Ascending aorta (tissue), 2 donors: ENCODE measurements at regions not wholly inside any gene's neighbourhood (a gene's known extent, or its start where the extent isn't known, plus 50 kb on each side); places are given as distances from the start of the nearest gene placed in this dataset.

Experiments
- DNase-seq, 2 donors: peaks; one replicate each; pipeline ENCODE4 v3.0.0-alpha.2; 2019; ENCODE audit warnings: low spot score in 2 of 2
- H3K27ac ChIP-seq, 2 donors: fragments of 200-600 bp; sonication (generic); one replicate each; pipeline ENCODE4 v1.5.1; 2016 to 2017; ENCODE audit warnings: mild to moderate bottlenecking in 1 of 2
- H3K27me3 ChIP-seq: fragments of 200-600 bp; sonication (generic); one replicate; pipeline ENCODE4 v1.5.1; 2017
- H3K36me3 ChIP-seq, 2 donors: fragments of 200-600 bp; sonication (generic); one replicate each; pipeline ENCODE4 v1.5.1; 2016
- H3K4me1 ChIP-seq, 2 donors: fragments of 200-600 bp; sonication (generic); one replicate each; pipeline ENCODE4 v1.5.1; 2016 to 2017; ENCODE audit warnings: mild to moderate bottlenecking in 1 of 2
- H3K4me3 ChIP-seq, 2 donors: fragments of 200-600 bp; sonication (generic); one replicate each; pipeline ENCODE4 v1.5.1; 2016 to 2017; ENCODE audit warnings: mild to moderate bottlenecking in 1 of 2
- H3K9me3 ChIP-seq, 2 donors: fragments of 200-600 bp; sonication (generic); one replicate each; pipeline ENCODE4 v1.5.1; 2016
- intact Hi-C: fragments of 100-400 bp; cut with DNase I; formaldehyde crosslinking; loops from one replicate; pipeline ENCODE4 v1.15.1; 2023
- TF ChIP-seq, protein P1 (sequence below), 3 experiments: fragments of 200-600 bp in 2 of 3; fragments of 450-650 bp in 1 of 3; sonication (generic) in 2 of 3; IDR thresholded peaks; one replicate each; pipeline ENCODE4 v1.5.1; 2016 to 2019; ENCODE audit warnings: antibody characterized with exemption in 3 of 3, mild to moderate bottlenecking in 1 of 3, moderate library complexity in 1 of 3

DNA sequence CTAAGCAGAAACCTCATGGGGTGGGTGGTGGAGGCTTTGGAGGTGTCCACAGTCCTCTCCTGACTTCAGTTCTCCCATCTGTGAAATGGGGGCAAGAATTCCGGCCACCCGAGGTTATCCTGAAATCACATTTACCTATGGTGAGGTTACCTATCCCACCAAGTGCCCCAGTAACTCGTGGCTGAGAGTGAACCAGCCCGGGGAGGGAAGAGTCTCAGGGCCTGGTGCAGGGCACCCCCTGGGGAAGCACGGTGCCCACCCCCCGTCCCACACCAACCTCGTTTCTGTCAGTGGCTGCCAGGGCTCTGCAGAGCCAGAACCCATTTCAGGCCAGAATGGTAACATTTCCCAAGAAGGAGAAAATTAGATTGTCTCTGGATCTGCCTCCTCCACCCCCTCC is 83.7 kb upstream of the VSTM2B start:
- peak in 1 of 2 donors; percentile 38 for DNase-seq
- TF ChIP-seq, protein P1, sequence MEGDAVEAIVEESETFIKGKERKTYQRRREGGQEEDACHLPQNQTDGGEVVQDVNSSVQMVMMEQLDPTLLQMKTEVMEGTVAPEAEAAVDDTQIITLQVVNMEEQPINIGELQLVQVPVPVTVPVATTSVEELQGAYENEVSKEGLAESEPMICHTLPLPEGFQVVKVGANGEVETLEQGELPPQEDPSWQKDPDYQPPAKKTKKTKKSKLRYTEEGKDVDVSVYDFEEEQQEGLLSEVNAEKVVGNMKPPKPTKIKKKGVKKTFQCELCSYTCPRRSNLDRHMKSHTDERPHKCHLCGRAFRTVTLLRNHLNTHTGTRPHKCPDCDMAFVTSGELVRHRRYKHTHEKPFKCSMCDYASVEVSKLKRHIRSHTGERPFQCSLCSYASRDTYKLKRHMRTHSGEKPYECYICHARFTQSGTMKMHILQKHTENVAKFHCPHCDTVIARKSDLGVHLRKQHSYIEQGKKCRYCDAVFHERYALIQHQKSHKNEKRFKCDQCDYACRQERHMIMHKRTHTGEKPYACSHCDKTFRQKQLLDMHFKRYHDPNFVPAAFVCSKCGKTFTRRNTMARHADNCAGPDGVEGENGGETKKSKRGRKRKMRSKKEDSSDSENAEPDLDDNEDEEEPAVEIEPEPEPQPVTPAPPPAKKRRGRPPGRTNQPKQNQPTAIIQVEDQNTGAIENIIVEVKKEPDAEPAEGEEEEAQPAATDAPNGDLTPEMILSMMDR (IDR thresholded peaks at IDR 0.05): no peak
- Histone ChIP-seq H3K36me3 (no peaks in the 10 kb centered on the region), H3K9me3 (no peaks in the 10 kb centered on the region), H3K27me3 (no peaks in the 10 kb centered on the region), H3K27ac (no peak overlapping the region), H3K4me1 (no peaks in the 10 kb centered on the region), H3K4me3 (no peak overlapping the region)
- intact Hi-C loops: no loop called here

- intact Hi-C loops: no loop called here
- TF ChIP-seq, protein P1 (IDR thresholded peaks at IDR 0.05): no peak
- Histone ChIP-seq H3K4me3 (no peak overlapping the region), H3K36me3 (no peaks in the 10 kb centered on the region), H3K4me1 (no peaks in the 10 kb centered on the region), H3K27me3 (no peaks in the 10 kb centered on the region), H3K27ac (no peak overlapping the region), H3K9me3 (no peaks in the 10 kb centered on the region)
- peak in 1 of 2 donors; percentile 28 for DNase-seq
These were observed 82.9 kb upstream of the VSTM2B start for GRCh38 chr19:29442910-29443309.

DNA sequence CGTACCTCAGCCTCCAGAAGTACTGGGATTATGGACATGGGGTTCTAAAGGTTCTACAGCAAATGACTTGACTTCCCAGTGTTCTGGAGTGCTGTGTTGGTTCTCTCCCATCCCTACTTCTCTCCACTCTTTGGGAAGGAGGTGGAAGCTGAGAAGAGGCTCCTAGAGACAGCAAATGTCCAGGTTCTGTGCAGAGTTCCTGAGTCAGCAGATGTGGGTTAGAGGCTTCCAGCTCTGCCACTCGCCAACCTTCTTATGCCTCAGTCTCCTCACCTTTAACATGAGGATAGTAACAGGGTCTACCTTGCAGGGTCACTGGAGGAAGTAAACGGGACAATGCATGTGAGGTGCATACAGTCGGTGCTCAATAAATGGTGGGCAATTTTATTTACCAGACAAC is 80.5 kb upstream of the VSTM2B start:
- TF ChIP-seq, protein P1 (IDR thresholded peaks at IDR 0.05): no peak
- Histone ChIP-seq H3K36me3 (no peaks in the 10 kb centered on the region), H3K4me3 (no peak overlapping the region), H3K27ac (no peak overlapping the region), H3K4me1 (no peaks in the 10 kb centered on the region), H3K9me3 (no peaks in the 10 kb centered on the region), H3K27me3 (no peaks in the 10 kb centered on the region)
- DNase-seq: no peak
- intact Hi-C loops: no loop called here

GRCh38 chr19:29446361-29446760 is 79.4 kb upstream of the VSTM2B start:
- Histone ChIP-seq H3K4me1 (no peaks in the 10 kb centered on the region), H3K4me3 (no peak overlapping the region), H3K27me3 (no peaks in the 10 kb centered on the region), H3K27ac (no peak overlapping the region), H3K36me3 (no peaks in the 10 kb centered on the region), H3K9me3 (no peaks in the 10 kb centered on the region)
- no peak for DNase-seq
- TF ChIP-seq, protein P1 (IDR thresholded peaks at IDR 0.05): no peak
- intact Hi-C loops: no loop called here

DNA sequence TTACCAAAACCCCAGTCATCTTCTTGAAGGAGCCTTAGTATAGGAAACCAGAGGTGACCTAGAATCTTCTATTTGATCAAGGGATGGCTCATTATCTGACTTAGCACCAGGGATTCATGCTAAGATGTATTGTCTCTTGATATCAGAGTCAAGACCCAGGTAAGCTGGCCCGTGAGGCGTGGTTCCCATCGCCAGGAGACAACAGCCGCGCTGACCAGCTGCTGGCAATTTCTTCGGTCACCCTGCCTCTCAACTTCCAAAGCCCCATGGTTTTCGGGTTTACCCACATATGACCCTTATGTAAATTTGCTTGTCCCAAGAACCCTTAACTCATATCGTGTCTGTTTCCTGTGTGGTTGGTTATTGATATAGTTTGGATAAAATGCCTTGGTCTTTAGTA is 77.7 kb upstream of the VSTM2B start:
- Histone ChIP-seq H3K27me3 (no peaks in the 10 kb centered on the region), H3K36me3 (no peaks in the 10 kb centered on the region), H3K9me3 (no peaks in the 10 kb centered on the region), H3K4me3 (no peak overlapping the region), H3K4me1 (no peaks in the 10 kb centered on the region), H3K27ac (no peak overlapping the region)
- TF ChIP-seq, protein P1 (IDR thresholded peaks at IDR 0.05): no peak
- intact Hi-C loops: no loop called here
- no peak for DNase-seq

- H3K9me3 ChIP-seq: no peaks in the 10 kb centered on the region
- H3K4me1 ChIP-seq: no peaks in the 10 kb centered on the region
- DNase-seq: no peak
- intact Hi-C loops: no loop called here
- H3K27ac ChIP-seq: no peak overlapping the region
- no peaks in the 10 kb centered on the region for H3K36me3 ChIP-seq
- H3K4me3 ChIP-seq: no peak overlapping the region
- H3K27me3 ChIP-seq: no peaks in the 10 kb centered on the region
- TF ChIP-seq, protein P1 (IDR thresholded peaks at IDR 0.05): no peak
These were observed 76.4 kb upstream of the VSTM2B start for GRCh38 chr19:29449371-29449770.
